HG03469 (cell line): ENCODE measurements at regions not wholly inside any gene's neighbourhood (a gene's known extent, or its start where the extent isn't known, plus 50 kb on each side); places are given as distances from the start of the nearest gene placed in this dataset.
"Not testable (repeated sequence)": the region's sequence is repeated elsewhere in the genome, so short reads cannot be mapped to it uniquely, and the experiment has no call there.

ENCODE experiments used
- ATAC-seq: cut with Tn5 transposase; IDR thresholded peaks from one replicate; pipeline ENCODE4 v1.9.1; 2021; ENCODE audit warnings: mild to moderate bottlenecking, moderate library complexity, moderate number of reproducible peaks; ENCODE audit not compliant: unreplicated experiment

DNA sequence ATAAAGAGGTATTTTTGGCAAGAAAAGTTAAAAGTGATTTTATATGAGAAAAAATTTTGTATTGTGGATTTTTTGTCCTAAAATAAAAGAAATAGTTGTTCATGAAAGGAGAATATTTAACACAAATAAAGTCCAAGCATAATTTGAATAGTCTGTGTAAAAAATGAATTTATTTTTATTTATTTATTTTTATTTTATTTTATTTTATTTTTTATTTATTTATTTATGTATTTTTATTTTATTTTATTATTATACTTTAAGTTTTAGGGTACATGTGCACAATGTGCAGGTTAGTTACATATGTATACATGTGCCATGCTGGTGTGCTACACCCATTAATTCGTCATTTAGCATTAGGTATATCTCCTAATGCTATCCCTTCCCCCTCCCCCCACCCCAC is 948.9 kb upstream of the ADGRB3 start:
- ATAC-seq, result not testable (repeated sequence)

DNA sequence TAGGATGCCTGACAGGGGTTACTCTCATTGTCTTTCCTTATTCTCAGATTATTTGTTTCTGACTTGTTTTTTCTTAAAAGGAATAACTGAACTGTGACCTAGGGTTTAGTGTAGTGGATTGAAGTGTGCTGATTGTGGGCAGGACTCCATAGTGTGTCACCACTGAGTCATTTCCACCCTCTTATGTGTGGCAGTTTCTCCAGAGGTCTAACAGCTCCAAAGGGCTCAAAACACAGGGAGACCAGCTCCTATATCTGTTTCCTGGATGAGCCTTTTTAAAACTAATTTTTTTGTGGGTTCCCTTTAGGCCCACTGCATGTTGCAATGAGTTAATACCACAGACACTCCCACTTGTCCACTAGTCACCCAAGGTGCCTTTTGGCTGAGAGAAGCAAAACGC is 951.1 kb upstream of the ADGRB3 start:
- ATAC-seq, result no peak

DNA sequence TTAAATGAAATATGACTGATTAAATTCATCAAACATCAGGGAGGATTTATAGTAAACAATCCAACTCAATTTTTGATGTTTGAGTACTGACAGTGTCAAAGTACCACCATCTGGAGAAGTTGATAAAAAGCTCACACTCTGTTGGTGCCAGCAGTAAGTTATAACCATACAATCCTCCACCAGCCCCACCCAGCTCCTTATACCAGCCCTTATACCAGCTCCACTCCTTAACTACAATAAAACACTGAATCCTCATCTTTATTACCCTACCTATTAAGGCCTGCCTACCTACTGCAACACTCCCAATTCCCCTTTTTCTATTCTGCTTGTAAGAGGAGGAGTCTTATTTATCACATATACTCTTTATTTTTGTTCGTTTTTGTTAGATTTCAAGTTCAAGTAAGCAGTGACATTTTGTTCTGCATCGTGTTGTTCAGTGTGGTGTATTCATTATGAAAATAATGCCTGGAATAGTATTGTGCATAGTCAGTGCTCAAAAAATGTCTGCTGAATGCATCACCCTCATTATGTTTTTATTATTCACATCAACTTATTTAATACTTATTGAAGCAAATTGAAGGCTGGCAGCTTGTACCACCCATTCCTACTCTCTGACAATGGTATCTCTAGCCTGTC is 954.7 kb upstream of the ADGRB3 start:
- ATAC-seq, result no peak

DNA sequence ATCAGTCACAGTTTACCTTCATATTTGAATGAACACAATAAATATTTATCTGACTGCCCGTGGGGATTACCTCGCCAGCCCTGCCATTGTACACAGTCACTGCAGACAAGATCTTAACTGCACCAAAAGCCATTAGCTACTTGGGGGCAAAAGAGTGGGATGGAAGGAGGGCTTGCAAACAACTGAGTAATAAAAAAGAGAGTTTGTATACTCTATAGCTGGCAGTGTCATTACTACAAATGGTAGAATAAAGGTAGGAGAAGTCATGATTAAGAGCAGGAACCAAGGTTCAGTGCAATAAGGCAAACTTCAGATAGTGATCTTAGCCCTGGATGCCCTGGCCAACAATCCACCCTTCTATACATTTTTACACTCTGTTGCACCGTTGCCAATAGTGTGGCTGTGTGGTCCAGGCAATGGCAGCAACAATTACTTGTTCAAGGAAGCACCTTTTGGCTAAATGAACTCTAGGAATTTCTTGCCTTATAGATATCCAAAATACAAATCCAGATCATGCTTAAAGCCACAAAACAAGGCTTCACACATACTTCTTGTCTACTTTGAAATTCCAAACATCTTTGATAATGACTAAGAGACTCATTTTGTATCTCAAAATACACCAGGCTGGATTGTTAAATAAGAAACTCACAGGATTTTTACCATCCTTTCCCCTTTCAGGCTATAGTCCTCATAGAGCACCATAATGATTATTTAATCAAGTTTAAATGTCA is 955.4 kb upstream of the ADGRB3 start:
- no peak for ATAC-seq

DNA sequence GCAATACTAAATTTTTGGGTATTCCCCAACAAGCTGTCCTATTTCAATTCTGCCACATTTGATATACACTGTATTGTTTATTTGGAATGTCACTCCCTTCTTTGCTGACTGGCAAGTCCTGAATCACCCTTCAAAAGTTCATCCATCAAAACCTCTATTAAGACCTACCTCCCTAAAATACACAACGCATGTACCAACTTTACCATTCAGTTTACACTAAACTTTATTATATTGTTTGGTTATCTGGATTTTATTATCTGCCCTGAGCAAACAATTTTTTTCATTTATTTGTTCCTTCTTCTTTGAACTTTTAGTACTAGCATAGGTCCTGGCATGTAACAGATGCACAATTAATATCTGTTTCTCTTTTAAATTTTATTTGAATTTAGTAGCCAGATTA is 958.2 kb upstream of the ADGRB3 start:
- no peak for ATAC-seq

DNA sequence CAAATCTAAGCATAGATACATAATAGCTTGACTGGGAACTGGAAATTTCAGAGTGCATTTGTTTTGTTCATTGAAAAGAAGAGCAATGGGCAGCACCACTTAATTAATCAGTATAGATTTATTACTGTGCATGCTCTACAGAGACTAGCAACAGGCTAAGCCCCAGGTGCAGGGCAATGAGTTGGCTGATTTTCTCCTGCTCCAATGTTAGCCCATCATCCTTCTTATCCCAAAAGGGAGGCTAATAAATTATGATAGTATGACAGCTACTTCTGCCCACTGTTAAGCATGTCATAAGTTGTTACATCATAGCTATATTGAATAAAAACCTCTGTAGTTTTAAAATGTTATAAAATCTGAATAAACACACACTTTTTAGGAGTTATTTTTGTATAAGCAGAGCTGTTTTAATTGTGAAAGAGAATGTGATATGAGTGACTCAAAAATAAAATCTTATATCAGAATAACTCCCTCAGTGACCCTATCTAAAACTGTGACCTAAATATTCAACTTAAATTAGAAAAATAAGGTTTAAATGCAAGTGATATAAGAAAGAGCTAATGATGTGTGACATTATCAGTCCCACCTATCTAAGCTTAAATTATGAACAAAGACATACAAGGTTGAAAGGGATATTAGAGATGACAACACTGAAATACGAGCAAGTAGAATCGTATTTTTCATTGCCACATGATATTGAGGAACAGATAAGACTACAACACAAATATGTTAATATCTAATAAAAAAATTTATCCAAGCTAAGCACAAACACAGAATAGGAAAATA is 967.3 kb upstream of the ADGRB3 start:
- ATAC-seq, result no peak

DNA sequence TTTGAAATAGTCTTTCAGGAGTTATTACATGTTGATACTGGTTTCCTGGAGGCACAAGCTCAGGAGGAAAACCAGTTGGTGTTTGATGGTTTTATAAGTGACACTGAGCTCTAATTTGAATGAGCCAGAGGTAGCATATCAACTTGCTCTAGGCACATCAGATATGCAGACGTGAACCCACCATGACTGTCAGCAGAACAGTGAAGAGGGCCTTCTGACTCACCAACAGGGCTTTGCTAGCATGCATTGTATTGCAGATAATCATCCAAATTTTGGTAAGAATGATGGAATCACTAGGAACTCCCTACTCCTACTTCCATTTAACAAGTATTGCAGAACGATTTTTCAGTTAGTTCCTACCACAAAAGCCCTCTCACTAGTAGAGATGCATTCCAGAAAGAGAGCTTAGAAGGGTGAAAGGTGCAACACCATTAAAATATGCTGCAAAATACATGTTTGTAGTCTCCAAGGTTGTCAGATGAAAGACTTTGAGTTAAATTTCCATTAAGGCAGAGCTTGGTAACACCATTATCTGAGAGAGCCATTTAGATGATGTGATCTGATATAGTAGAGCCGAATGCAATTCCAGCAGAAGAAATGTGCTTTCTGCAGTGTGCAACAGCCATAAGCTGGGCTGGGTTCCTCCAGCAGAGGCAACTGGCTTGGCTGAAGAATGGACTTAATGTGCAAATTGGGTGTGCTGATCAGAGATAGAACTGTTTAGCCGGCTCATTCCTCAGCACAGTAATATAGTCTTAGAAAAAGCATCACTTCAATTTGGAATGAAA is 968.7 kb upstream of the ADGRB3 start:
- ATAC-seq, result no peak

DNA sequence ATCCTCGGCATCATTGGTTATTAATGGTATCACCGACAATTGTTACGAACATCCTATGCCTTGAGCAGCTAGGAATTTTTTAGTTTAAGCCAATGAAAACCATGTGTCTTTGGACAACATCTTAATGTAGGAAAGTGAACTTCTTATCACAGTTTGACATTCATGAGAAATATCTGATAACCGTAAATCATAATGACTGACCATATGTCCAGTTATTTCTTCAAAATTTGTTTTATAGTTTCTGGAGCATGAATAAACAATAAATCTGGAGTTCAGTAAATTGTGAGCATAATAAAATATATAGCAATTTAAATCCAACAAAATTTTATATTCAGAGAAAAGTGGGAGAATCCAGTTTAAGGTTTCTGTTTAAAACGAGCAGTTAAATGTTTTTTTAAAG is 970.1 kb upstream of the ADGRB3 start:
- ATAC-seq, result no peak

DNA sequence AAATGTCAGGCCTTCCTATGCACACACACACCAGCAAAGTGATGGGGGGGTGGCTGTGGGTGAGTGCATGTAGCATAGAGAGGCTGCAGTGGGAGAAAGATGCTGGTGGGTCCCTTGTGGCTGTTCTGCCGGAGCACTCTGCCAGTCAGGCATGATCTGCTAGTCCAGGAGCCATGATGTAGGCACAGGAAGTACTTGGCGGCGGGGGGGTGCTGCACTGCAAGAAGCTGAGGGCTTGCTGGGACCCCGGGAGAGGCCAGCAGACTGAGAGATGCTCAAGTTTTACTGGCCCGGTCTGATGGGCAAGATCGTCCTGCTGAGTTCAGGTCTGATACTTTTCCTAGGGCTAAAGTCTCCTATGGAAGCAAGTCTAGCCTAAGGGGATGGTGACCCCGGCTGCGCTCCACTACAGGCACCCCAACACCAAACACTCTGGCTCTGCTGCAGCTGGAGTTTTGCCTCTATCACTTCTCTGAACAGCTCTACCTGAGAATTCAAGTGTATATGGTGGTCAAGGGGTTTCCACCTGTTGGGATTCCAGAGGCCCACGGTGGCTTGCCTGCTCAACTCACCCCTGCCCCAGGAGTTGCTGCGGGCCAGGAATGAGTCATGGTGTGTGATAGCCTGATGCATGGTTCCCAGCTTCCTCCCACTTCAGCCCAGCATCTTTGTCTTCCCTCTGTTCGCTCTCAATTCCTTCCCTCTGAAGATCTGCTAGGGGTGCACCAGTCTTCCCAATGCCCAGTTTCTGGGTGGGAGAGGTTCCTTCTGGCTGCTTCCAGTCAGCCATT is 971.8 kb upstream of the ADGRB3 start:
- ATAC-seq, result no peak

DNA sequence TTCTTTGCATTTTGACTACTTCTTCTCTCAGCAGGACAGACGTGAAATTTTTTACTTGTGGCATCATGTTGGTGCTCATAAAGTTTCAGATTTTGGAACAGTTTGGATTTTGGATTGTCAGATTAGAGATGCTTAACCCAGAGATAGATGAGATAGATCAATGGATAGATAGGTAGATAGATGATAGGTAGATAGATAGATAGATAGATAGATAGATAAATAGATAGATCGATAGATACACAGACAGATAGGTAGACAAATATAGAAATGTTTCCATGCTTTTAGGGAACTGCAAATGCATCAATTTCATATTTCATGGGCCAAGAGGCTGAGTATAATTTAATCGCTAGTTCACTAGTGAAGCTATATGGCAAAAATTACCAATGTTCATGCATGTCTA is 981.5 kb upstream of the ADGRB3 start:
- ATAC-seq, result no peak

DNA sequence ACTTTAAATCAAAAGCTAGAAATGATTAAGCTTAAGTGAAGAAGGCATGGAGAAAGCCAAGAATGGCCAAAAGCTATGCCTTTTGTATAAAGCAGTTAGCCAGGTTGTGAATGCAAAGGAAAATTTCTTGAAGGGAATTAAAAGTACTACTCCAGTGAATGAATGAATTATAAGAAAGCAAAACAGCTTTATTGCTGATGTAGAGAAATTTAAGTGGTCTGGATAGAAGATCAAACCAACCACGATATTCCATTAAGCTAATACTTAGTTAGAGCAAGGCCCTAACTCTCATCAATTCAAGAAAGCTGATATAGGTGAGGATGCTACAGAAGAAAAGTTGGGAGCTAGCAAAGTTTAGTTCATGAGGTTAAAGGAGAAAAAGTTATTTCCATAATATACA is 988.5 kb upstream of the ADGRB3 start:
- ATAC-seq, result no peak

DNA sequence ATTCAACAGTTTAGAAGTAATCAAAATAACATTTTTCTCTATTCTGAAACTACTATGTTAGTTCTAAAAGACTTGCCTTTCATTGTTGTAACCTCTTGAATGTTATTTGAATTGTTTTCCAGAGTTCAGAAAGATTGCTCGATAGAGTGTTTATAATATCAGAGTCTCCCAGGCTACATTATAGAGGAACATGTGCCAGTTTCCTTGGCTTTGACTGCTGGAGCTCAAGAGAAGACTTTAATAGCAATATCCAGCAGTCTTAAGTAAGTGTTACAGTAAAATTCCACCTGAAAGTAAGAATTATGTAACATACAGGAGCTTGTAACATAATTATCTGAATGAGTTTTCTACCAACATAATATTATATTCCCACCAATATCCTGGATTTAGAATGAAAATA is 991.8 kb upstream of the ADGRB3 start:
- no peak for ATAC-seq

DNA sequence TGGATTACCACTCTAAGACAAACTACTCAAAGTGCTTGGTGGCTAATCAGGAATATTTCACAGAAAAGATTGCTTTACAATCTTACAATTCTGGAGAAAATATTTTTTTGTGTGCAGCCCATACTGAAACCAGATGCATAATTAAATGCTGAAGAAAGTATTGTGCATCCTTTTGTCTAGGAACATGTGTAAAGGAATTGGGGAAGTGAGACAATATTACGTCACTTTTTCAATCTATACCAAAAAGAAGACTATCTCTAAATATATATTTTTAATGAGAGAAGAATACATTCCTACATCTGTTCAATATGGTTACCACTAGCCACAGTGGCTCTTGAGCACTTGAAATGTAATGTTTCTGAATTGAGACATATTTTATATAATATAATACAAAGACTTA is 992.5 kb upstream of the ADGRB3 start:
- no peak for ATAC-seq

DNA sequence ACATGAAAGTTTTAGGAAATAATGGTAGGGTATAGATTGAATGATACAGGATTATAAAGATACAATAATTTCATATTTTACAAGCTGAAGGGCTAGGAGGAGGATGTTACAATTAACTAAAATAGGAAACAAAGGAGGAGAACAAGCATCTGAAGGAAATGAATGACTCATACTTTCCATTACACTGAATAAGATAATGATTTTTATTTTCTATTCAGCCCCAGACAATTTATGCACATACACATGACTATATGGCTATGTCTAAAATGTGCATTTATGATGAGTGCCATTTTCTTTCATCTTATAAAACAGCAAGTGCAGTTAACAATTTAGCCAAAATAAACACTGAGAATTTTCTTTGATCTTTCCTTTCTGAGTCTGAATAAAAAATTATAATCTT is 994.6 kb upstream of the ADGRB3 start:
- ATAC-seq, result no peak

DNA sequence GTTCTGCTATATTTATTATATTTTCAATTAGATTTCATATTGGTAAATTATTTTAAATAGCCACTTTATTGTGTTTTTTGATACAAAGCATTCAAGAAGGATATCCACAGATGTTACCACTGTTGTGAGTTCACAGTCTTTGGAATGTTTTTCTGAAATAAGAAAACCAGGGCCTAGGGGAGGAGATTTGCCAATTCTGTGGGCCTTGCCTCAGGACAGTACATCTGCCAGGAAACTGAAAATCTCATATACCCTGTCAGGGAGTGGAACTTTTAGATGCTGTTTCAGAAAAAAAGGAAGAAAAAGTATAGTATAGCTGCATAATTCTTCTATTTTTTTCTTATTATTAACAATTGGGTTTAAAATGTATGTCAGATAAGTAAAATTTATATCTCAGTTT is 995.9 kb upstream of the ADGRB3 start:
- ATAC-seq, result no peak

DNA sequence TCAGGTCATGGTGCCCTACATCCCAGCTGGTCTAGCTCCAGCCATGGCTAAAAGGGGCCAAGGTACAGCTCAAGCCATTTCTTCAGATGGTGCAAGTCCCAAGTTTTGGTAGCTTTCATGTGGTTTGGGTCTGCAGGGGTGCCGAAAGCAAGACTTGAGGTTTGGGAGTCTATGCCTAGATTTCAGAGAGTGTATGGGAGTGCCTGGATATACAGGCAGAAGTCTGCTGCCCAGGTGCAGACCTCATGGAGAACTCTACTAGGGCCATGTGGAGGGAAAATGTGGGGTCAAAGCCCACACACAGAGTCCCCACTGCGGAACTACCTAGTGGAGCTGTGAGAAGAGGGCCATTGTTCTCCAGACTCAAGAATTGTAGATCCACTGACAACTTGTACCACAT is 1000.9 kb upstream of the ADGRB3 start:
- no peak for ATAC-seq

DNA sequence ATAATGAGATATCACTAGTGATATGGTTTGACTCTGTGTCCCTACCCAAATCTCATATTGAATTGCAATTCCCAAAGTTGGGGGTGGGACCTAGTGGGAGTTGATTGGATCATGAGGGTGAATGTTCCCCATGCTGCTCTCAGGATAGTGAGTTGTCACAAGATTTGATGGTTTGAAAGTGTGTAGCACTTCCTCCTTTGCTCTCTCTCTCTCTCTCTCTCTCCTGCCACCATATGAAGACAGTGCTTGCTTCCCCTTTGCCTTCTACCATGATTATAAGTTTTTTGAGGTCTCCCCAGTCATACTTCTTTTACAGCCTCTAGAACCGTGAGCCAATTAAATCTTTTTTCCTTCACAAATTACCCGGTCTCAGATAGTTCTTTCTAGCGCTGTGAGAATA is 1002.0 kb upstream of the ADGRB3 start:
- ATAC-seq, result no peak

DNA sequence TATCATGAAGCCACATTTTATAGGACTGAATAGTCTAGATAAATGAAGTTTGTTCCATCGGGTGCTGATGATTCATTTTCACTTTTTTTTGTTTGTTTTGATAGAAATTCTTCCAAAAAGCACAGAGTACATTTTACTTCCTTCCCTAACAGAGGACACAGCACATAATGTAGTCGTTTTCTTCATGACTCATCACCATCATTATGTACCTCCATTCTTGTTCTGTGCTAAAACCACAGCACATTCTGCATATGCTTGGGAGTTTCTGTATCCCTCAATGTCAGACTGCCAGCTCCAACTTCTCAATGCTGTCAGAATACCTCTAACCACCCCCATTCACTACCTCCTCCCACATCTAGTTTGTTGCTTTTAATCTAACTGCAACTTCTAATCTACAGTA is 1004.9 kb upstream of the ADGRB3 start:
- no peak for ATAC-seq

DNA sequence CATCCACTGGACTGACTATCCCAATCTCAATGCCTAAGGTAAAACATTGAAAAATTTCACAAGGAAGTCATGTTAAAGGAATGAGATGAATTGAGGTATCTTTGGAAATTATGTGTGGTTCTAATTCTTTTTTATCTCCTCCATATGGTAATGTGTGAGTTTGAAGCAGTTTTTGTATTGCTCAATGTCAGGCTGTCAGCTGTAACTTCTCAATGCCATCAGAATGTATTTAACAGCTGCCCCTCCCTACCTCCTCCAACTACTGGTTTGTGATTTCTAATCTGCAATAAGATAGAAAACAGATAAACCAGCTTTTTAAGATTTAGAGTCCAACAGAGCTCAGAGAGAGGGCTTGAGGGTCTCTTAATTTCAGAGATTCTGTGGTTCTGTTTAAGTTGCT is 1005.8 kb upstream of the ADGRB3 start:
- no peak for ATAC-seq

DNA sequence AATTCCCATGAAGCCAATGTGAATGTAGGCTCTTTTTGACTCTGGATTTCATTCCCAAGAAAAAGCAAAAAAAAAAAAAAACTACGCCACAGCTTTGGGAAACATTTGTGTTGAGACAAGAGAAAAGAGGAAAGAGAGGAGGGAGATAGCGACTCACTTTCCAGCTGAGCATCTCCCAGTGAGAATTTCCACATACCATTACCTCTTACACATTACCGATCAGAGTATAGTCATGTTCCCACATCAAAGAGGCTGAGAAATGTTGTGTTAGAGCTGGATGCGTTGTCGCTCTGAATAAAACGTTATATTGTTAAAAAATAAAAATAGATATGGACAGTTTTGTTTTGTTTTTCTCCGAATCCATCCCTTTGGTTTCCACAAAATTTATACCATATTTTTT is 1019.3 kb upstream of the ADGRB3 start:
- ATAC-seq, result no peak
